NCI-H2227 (cell line): ENCODE measurements at regions not wholly inside any gene's neighbourhood (a gene's known extent, or its start where the extent isn't known, plus 50 kb on each side); places are given as distances from the start of the nearest gene placed in this dataset.

Experiments used
- DNase-seq: peaks from one replicate; lab custom pipeline; 2025; ENCODE audit not compliant: unreplicated experiment; lab: John Stamatoyannopoulos, UW

- no peak for DNase-seq
These were observed 144.1 kb upstream of the MGAT5 start for GRCh38 chr2:134109725-134110124.

DNA sequence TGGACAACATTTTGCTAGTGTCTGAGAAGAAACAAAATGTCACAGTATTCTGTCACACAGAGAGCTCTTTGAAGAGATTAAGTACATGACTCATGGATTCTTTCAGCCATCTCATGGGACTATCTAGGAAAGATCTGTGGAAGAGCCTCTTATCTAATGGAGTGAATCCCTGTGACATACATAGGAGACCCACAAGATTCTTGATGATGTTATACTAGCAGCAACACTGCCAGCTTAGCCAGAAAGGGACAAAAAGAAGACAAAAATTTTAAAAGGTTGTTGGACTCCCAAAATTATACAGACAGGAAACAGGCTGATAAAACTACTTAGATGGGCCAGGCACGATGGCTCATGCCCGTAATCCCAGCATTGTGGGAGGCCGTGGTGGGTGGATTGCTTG, 143.3 kb upstream of the MGAT5 start:
- no peak for DNase-seq

DNA sequence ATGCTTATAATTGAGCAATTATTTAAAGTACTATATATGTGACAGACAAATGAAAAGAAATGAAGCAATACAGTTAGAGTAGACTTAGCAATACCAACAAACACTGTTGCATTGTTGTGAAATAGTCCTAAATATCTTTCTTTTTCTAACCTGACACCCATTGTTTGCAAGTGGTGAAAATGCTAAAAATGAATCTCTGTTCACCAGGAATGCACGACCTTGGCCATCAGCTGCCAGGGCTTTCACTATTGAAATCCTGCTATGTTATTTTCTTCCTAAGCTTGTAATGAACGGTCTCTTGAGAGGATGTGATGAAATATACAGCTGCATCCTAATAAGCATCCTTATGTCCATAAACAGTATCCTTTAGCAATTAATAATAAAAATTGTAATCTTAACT, 136.2 kb upstream of the MGAT5 start:
- no peak for DNase-seq

GRCh38 chr2:134118279-134119116, 135.4 kb upstream of the MGAT5 start:
- DNase-seq, result peak; percentile 90

- DNase-seq, result no peak
These were observed 134.7 kb upstream of the MGAT5 start for GRCh38 chr2:134119117-134119712.

DNA sequence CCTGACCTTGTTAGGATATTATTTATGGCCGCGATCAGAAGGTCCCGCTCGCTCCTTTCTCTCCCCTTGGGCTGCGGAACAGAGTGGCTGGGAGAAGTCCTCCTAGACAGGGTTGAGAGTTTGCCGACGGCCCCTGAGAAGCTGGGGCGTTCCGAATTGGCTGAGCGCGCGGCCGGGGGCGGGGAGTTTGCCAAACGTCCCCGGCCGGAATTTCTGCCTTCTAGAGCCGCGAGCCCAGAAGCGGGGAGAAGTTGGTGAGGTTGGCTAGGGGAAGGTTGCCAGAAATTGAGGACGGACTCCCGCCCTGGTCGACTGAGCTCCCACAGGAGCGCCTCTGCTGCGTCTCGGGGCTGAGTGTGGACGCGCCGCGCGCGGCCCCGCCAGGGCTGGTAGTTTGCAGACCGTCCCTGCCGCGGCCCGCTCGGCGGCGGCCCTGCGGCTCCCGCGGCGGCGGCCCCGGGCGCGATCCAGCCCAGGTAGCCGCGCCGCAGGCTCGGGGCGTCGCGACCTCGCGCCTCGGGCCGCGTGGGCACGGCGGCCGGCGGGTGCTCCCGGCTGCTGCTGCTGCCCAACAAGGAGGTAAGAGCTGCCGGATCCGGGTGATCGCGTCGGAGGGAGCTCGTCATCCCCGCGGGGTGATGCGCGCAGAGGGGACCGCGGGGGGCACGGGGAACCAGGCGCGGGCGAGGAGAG, 134.0 kb upstream of the MGAT5 start:
- DNase-seq, result peak; percentile 91

- no peak for DNase-seq
These were observed 133.5 kb upstream of the MGAT5 start for GRCh38 chr2:134120406-134120732.

DNA sequence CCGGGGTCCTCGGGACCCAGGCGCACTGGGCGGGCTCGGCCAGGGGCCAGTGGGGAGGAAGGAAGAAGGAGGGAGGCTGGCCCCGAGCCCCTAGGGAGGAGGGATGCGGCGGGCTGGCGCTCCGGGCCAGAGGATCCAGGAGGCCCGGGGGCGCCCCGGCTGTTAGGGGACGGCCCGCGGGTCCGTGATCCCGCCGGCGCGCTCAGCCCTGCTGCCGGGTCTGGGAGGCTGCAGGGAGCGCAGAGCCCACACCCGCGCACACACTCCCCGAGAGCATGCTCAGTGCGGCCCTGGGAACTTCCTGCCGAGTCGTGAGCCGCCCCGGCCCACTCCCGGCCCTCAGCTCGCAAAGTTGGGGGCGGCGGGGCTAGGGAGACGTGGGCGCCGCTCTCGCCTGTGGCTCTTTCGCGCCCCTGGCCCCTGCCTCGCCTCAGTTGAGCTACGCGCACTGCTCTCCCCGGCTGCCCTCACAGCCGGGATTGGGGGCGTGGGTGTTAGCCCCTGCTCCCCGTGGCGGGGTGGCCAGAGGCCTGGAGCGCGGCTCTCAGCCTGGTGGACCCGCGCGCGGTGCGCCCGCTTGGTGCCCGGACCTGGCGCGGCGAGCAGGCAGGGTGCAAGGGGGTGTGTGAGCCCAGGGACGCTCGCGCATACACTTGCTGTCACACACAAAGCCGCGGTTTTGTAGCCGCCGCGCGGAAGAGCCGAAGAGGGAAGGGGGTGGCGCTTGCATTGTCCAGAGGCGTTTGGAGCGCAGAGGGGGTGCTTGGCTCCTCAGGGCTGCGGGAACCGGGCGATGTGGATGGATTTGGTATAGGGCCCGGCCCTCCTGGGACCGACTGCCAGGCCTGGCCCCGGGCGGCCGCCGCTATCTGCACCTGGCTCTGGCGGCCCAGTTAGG, 132.9 kb upstream of the MGAT5 start:
- peak; percentile 67 for DNase-seq

- DNase-seq, result peak; percentile 5
These were observed 131.3 kb upstream of the MGAT5 start for GRCh38 chr2:134122610-134123009.

- DNase-seq, result no peak
These were observed 130.5 kb upstream of the MGAT5 start for GRCh38 chr2:134123332-134123731.

- peak; percentile 45 for DNase-seq
These were observed 129.7 kb upstream of the MGAT5 start for GRCh38 chr2:134124047-134124753.

- DNase-seq, result no peak
These were observed 126.4 kb upstream of the MGAT5 start for GRCh38 chr2:134127496-134127895.

GRCh38 chr2:134128746-134129145, 125.1 kb upstream of the MGAT5 start:
- DNase-seq, result no peak

- no peak for DNase-seq
These were observed 123.9 kb upstream of the MGAT5 start for GRCh38 chr2:134129900-134130537.

GRCh38 chr2:134131681-134132489, 122.0 kb upstream of the MGAT5 start:
- no peak for DNase-seq

DNA sequence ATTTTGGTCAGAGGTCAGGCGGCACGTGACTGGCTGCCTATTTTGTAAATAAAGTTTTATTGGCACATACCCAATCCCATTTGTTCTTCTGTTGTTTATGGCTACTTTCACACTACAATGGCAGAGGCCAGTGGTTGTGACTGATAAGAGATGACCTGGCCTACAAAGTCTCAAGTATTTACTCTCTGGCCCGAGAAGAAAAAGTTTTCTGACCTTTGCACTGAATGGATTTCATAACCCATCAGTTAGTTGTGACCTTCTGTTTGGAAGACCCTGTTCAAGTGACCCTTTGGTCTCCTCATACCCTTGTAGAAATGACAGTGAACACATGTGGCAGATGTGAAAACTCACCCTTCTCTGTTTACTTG, 121.4 kb upstream of the MGAT5 start:
- DNase-seq, result no peak

GRCh38 chr2:134133622-134134312, 120.1 kb upstream of the MGAT5 start:
- DNase-seq, result no peak

GRCh38 chr2:134134313-134134706, 119.6 kb upstream of the MGAT5 start:
- DNase-seq, result no peak

GRCh38 chr2:134134827-134135226, 119.0 kb upstream of the MGAT5 start:
- DNase-seq, result no peak
